Cerebellar nuclear complex (tissue), 1 donor: ENCODE measurements at regions not wholly inside any gene's neighbourhood (a gene's known extent, or its start where the extent isn't known, plus 50 kb on each side); places are given as distances from the start of the nearest gene placed in this dataset.
"Not testable (repeated sequence)": the region's sequence is repeated elsewhere in the genome, so short reads cannot be mapped to it uniquely, and the experiment has no call there.

ENCODE experiments used
- DNase-seq, 2 experiments: peaks; one replicate each; lab custom pipeline; 2025; lab: John Stamatoyannopoulos, UW

DNA sequence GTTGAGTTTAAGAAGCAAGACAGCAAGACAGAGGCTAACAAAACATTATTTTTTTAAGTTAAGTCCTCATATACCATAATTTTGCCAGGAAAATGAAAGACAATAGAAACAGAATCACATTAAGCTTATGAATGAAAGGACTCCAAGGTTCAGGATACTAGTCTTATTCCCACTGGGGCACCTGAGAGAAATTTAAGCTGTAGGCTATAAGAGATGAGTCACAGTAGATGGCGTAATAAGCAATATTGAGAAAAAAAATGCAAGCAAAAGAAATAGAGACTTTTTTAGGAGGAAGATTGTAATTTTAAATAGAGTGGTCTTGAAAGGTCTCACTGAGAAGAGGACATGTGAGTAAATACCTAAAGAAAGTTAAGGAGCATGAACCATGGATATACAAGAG is 57.1 kb upstream of the KIF2B start:
- no peak for DNase-seq

DNA sequence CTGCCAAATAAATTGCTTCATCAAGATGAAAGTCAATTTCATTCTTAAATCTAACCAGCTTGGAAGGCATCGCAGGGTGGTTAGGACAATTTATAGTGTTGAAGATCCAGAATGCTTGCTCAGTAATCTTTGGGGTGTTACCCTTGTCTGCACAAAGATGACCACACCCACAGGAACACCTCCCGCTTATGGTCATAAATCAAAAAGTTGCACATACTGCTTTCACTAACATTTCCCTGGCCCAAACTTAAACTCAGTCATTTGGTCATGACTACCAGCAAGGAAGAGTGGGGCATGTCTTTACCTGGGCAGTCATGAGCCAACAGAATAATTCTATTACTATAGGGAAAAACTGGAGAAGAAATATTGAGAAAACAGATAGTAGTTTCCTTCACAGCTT is 57.6 kb upstream of the KIF2B start:
- no peak for DNase-seq

DNA sequence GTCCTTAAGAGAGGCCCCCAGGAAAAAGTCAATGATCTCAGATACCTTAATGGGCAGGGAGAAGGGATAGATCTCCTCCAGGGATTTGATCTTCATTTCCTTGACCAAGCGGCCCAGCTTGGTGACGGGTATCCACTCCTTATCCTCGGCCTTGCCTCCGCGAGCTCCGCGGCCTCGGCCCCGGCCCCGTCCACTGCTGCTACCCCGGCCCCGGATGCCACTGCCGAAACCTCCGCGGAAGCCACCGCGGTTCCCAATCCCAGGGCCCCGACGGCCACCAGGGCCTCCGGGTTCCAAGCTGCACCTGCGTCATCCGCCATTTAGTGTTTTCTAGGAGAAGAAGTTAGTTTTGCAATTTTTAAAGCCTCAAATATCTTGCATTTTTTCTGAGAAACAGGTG is 65.2 kb upstream of the KIF2B start:
- DNase-seq: no peak

DNA sequence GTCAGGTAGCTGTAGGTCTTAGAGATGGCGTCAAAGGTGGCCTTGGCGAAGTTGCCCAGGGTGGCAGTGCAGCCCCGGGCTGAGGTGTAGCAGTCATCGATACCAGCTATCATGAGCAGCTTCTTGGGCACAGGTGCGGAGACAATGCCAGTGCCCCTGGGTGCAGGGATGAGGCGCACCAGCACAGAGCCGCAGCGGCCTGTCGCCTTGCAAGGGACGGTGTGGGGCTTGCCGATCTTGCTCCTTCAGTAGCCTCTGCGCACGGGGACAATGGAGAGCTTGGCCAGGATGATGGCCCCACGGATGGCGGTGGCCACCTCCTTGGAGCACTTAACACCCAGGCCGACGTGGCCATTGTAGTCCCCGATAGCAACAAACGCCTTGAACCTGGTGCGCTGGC is 65.6 kb upstream of the KIF2B start:
- DNase-seq: not testable (repeated sequence)

DNA sequence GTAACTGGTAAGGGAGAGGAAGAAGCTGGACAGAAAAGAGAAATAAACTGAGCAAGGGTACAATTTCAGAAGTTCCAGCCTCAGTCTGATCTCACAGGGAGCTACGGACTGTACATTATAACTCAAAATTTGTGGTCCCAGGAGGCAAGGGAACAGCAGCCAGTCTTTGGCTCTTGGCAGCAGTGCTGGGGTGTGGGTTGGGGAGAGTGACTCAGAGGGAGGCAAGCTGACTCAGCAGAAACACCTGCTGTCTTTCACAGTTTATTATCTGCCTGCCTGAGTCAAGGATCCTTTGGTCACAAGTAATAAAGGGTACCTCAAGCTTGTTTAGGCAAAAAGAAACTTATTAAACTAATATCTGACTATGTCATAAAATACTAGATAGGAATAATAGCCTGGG is 73.5 kb upstream of the KIF2B start:
- DNase-seq: no peak

DNA sequence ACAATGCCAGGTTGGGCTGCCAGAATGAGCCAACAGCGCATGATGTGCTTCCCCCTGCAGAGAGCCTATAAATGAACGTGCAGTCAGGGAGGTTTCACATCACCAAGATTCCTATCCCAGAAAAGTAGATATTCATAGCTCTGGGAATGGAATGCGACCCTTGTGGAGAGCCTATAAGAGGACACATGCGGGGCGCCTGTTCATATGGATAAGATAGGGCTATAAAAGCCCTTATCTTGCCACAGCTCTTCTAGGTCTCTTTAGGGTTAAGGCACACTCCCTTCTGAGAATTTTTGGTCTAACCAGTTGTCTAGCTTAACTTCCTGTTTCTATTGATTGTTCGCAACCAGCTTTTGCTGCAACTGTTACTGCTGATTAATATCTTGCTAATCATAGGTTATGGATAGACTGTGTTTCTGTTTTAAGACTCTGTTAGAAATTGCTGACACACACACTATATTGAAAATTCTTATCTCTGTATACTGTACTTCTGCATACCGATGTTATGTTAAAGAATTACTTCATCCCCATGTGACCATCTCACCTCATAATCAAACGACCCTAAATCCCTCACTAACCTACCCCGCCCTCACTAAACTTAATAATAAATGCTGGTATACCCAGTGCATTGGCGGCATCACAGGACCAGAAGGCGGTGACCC is 74.4 kb upstream of the KIF2B start:
- not testable (repeated sequence) for DNase-seq

DNA sequence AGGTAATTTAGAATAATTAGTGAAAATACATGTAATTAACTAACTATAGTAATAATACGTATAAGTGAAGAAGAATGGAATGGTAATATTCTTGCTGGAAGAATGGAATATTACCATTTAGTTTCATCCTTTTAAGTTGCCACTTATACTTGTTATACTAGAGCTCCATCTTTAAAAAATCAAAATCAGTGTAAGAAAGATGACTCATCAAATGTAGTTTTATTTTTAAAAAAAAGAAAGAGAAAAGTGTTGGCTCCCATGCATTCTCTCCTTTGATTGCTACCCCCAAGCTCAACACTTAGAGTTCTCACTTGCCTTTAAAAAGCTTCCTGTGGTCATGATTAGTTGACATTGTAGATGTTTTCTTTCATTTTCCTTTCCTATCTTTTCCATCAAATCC is 82.4 kb upstream of the KIF2B start:
- DNase-seq: no peak

DNA sequence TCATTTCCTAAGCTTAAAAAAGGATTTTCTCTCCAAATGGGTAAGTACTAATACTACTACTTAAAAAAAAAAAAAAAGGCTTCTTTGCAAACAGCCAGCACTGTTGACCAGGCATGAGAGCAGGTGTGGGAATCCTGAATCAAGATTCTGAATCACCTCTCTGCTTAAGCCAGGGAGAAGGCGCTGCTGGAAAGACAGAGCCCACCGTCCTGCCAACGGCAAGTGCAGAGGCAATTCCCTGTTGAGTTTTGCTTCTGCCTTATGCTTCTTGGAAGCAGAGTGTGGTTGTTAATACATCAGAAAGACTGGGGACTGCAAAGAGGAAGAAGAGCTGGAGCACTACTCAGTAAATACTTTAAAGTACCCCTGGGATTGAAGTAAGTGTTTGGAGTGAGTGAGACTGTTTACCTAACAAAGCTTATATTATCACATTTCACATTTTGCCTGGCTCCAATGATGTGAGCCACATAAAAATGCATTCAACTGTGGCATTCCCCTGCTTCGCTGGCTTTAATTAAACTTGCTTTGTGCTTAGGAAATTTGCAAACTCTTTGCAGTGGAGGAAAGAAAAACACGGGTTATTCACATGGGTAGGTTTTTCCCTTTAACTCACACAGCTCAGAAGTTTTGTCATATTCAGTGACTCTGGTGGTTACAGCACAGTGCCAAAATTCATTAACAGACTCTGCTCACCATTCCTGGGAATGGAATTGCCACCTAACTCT is 86.0 kb upstream of the KIF2B start:
- DNase-seq: no peak

DNA sequence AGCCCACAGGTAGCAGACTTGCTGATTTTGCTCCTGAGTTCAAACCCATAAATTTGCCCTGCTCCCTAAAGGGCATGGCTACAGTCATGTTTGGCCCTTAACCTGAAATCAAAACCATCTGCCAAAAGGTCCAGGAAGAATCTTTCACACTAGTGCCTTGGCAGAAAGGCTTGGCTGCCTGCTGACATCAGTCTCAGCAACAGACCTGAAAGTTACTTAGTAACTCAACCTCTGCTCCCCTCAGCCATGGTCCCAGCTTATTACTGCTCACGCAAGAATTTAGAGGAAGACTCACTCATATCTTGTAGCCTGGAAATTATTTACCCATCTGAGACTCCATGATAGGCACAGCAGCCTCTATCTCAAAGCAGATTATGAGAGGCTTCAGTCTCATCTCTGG is 98.0 kb upstream of the KIF2B start:
- DNase-seq: no peak

DNA sequence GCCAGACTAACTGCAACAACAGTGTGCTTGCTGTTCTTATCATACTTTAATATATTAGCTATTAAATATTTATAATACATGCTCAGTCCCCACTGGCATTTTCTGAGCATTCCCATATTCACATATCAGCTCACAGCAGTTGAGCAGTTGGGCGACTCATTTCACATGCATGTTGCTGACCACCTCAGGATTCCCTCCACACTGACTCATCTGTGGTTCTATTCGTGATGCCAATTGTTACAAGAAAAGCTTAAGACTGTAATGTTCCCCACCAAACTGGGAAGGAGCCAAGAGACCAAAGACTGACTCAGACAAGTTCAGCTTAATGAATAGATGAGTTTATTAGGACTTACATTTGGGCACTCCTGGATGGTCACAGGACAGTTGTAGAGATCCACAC is 100.3 kb upstream of the KIF2B start:
- no peak for DNase-seq

DNA sequence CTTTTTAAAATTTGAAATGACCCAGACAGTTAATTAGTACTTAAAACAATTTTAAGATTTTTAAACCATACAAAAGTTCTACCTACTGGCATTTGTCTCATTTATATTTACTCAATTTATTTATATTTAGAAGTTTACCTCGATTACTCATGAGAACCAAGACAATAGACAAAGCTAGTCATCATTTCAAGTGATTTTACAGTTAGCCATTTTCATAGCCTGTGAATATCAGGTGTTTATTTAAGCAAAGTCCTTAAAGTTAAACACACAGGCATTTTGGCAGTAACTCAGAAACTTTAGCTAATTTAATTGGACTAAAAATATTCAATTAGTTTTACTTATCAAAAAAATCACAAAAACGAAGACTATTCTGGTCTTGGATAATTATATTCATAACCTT is 101.6 kb upstream of the KIF2B start:
- DNase-seq: no peak

DNA sequence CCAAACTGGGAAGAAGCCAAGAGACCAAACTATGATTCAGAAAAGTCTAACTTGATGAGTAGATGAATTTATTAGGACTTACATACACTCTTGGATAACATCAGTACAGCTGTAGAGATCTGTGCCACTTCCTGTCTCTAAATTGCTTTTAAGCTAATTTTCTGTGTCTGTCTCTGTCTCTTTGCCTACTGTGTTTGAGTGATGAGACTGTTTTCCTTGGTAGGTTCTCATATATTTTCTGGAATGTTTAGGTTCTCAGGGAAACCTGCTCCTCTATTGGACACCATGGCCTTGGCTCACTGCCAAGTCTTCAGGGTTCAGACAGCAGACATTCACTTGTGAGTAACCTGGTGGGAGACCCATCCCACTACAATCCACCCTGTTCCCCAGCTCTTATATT is 103.5 kb upstream of the KIF2B start:
- no peak for DNase-seq

DNA sequence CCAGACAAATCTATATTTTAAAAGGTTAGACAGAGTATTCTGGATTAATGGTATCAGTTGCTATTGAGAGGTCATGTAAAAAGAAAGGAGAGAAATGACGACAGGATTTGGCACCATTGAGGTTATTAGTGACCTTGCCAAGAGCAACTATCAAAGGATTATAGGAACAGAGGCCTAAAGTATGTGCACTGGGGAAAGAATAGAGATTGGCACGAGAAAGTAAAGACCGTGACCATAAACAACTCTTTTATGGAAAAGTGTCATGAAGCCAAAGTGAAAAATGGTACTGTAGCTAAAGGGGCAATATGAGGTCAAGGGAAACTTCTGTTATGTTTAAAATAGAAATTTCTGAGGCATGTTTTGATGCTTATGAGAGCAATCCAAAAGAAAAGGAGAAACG is 115.2 kb upstream of the KIF2B start:
- DNase-seq: no peak

DNA sequence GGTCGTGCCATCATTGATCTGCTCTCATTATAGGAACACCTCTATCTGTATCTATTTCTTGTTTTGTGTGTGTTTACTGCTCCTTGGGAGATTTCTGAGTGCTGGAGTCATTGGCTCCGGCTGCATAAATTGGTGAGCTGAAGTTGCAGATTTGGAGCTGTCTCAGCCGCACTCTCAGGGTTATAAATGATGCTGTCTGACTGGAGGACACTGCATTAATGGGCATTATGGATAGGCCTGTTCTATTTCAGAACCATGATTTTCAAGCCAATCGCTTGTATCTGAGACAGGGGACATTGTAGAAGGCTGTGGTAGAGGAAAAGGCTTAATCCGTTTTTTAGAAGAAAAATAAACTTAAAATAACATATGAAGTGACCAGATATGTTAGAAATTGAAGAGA is 126.4 kb upstream of the KIF2B start:
- DNase-seq: no peak

DNA sequence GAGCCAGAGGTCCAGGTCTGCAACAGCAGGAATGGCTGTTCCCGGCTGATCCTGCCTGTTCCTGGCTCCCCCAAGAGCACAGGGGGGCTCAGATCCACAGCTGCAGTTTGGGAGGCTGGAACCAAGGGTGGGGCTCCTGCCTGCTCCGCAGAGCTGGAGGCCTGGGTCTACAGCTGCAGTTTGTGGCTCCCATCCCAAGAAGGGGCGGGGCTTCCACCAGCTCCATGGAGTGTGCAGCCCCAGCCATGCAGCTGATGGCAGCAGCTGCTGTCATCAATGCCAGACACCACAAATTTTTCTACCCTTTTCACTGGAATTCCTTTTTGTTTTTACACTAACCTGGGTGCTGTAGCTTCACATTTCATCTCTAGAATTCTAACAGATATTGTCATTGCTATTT is 135.4 kb upstream of the KIF2B start:
- DNase-seq: no peak

DNA sequence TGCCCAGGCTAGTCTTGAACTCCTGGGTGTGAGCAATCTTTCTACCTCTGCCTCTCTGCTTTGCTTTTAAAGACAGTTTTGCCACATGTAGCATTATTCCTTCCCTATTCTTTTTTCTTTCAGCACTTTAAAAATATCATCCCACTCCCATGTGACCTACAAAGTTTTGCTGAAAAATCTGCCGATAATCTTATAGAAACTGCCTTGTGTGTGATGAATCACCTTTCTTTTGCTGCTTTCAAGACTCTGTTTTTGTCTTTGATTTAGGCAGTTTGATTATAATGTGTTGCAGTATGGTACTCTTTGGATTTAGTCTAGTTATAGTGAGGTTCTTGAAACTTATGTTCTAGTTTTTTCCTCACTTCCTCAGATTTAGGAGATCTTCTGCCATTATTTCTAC is 142.0 kb upstream of the KIF2B start:
- no peak for DNase-seq

DNA sequence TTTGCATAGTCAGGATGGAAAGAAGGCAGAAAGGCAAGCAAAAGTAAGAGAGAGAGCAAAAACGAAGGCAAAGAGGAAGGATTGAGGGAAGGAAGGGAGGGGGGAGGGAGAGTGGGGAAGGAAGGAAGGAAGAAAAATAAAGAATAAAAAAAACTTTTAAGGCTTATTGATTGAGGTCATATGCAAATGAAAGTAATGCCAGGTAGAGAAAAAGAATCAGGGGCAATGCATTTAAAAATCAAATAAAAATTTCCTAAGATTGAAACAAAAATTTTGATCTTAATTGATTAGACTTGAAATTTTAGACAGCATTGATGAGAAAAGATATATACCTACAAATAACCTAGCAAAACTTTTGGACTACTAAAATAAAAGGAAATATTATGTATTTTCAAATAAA is 153.9 kb upstream of the KIF2B start:
- DNase-seq: no peak

DNA sequence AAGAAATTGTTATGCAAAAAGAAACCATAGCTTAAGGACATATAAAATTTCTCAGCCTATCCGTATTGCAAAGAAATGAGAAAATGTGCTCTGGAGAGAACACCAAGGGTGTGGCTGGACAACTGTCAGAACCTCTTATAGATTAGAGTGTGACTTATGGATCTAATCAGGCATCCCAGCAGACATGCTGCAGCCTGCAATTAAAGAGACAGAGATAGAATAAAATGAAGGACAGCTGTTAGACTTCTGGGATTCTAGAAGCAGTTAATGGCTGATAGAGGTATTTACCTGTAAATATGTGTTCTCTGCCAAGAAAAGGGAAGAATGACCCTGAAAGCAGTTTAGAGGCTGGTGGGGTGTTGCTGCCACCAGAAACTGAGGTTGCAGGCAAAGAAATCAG is 160.1 kb upstream of the KIF2B start:
- DNase-seq: no peak

DNA sequence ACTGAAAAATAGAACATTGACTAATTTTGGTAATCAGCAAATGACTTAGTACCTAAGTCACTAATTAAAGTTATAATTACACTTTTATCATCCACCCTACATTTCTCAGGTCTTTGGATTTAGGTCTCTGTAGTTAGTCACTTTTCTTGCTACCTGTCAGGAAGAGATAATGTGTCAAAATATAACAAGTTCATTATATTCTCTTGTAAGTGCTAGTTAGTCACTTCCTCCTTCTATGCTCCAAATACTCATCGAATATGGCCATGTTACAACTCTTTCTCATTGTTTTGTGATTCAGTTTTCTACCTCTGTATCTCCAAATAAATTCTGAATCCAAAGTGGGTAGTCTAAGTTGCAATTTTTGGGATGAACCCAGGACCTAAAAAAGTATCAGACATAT is 163.5 kb upstream of the KIF2B start:
- DNase-seq: no peak

DNA sequence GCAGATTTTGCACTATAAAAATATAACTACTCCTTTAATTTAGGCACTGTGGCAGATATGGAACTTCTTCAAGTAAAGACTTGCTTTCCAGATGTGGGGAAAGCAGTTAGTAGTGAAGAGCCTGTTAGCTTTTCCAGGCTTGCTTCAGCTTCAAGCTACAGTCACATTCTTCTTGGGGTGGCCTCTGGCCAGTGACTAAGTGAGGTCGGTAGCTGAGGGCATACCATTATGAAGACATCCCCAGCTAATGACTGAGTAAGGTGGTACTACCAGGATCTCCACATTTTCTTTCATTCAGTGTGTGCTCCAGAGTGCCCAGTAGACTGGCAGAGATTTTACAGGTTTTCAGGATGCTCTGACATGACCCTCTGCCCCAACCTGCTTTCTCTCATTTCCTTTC is 167.1 kb upstream of the KIF2B start:
- no peak for DNase-seq

DNA sequence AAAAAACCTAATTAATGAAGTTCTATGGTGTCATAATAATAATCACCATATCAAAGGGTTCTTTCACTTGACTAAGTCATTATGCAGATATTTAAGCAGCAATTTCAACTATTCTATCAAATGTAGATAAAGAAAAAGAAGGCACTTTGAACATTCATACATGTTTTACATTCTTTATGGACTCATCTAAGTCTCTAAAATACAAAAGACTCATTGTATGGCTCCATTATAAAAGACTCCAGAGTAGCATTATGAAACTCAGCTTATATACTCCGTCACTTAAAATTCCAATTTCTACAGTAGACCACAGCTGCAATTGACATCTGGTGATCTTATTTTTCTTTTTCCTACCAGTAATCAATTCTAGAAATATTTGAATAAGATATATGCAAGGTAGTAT is 173.5 kb upstream of the KIF2B start:
- no peak for DNase-seq

DNA sequence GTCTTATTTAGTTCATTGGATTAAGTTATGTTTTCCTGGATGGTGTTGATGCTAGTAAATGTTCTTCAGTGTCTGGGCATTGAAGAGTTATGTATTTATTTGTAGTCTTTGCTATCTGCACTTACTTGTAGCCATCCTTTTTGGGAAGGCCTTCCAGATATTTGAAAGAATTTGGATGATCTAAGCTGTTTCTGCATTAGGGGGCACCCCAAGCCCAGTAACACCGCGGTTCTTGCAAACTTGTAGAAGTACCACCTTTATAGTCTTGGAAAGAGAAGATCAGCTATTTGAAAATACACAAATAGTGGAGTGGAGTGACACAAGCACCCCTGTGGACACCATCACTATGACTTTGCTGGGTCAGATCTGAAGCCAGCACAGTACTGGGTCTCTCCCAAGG is 175.9 kb upstream of the KIF2B start:
- DNase-seq: no peak

DNA sequence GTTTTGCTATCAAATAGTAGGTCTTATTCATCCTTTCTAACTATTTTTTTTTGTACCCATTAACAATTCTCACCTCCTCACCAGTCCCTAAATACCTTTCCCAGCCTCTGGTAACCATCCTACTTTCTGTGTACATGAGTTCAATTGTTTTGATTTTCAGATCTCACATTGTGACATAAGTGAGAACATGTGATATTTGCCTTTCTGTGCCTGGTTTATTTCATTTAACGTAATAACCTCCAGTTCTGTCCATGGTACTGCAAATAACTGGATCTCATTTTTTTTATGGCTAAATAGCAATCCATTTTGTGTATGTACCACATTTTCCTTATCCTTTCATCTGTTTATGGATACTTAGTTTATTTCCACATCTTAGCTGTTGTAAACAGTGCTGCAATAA is 181.9 kb upstream of the KIF2B start:
- no peak for DNase-seq

DNA sequence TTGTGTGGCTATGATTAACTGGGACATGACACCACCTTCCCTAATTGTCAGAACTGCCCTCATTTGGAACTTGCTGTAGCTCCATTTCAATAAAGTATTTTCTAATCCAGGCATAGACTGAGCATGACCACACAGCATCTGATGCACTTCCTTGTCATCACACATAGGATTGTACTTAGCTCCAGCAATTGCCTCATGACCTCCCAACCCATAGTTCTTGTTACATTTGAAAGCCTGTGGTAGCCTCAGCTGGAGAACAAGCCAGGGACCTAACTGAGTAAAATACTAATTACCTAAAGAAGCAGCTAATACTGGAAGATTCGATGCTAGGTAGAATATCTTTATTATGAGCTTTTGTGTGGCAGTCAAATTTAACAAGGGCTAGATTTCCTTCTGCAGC is 187.3 kb upstream of the KIF2B start:
- DNase-seq: no peak
